IMR-90 (cell line): ENCODE measurements at regions not wholly inside any gene's neighbourhood (a gene's known extent, or its start where the extent isn't known, plus 50 kb on each side); places are given as distances from the start of the nearest gene placed in this dataset.

ENCODE experiments used
- CTCF ChIP-seq: conservative IDR thresholded peaks from 2 replicates; pipeline ENCODE4 v1.5.1; 2012; ENCODE audit warnings: mild to moderate bottlenecking, low read depth, low read length, improper control_type of control experiment
- POLR2A ChIP-seq: IDR thresholded peaks from 2 replicates; pipeline ENCODE4 v1.6.1; 2012; ENCODE audit warnings: mild to moderate bottlenecking, low read depth, low read length
- RFX5 ChIP-seq: IDR thresholded peaks from 2 replicates; pipeline ENCODE4 v1.8.0; 2012; ENCODE audit warnings: low read depth, mild to moderate bottlenecking, low read length, moderate library complexity

GRCh38 chr6:47915017-47915416, 133.2 kb downstream of the OPN5 start:
- TF ChIP-seq RFX5 (no peak), POLR2A (no peak), CTCF (no peak)
